HCT116 (cell line): ENCODE measurements at regions not wholly inside any gene's neighbourhood (a gene's known extent, or its start where the extent isn't known, plus 50 kb on each side); places are given as distances from the start of the nearest gene placed in this dataset.

Experiments
- ATAC-seq: fragments of 200-7000 bp; cut with Tn5 transposase; 2 replicates; pipeline ENCODE4 v1.9.1; 2020; ENCODE audit warnings: mild to moderate bottlenecking, moderate library complexity
- BruUV-seq: library from RNA; stranded (reverse); fragments of 400-500 nt; replicated peaks from 2 replicates; lab custom pipeline; 2021; lab: Mats Ljungman, UMichigan
- CTCF ChIA-PET: fragments of 300-600 bp; sonication (Branson Sonifier 250); formaldehyde crosslinking; loops from one replicate; lab custom pipeline; 2021; ENCODE audit warnings: antibody characterized with exemption; lab: Charles Lee
- POLR2A ChIA-PET: fragments of 300-600, 350-600 bp; sonication (Branson Sonifier 250); formaldehyde crosslinking; loops from one replicate; lab custom pipeline; 2021; ENCODE audit warnings: antibody characterized with exemption; lab: Charles Lee
- RAD21 ChIA-PET, 2 experiments: fragments of 300-600 bp; sonication (Branson Sonifier 250); formaldehyde crosslinking; loops; one replicate each; lab custom pipeline; 2023; ENCODE audit warnings: low total read pairs in 2 of 2; ENCODE audit not compliant: uncharacterized antibody in 2 of 2, unreplicated experiment in 2 of 2, low non-redundant PET in 1 of 2; lab: Charles Lee
- DNase-seq: peaks from one replicate; pipeline ENCODE4 v3.0.0-alpha.2; 2010; ENCODE audit warnings: low read depth, low spot score
- H2AFZ ChIP-seq: fragments of 200-600 bp; shearing (Covaris generic), sonication (generic); 2 replicates; pipeline ENCODE4 v1.6.1; 2017; ENCODE audit warnings: low read depth, mixed run types, mixed read lengths, antibody characterized with exemption, low read length; ENCODE audit not compliant: poor library complexity, severe bottlenecking
- H3K27ac ChIP-seq: 2 replicates; pipeline ENCODE4 v1.5.1; 2012; ENCODE audit warnings: low read depth, low read length
- H3K27me3 ChIP-seq: fragments of 200-600 bp; sonication (generic); 2 replicates; pipeline ENCODE4 v1.6.1; 2016; ENCODE audit warnings: mixed run types, low read length, mixed read lengths; ENCODE audit not compliant: insufficient read depth
- H3K36me3 ChIP-seq, 2 experiments: fragments of 200-500 bp in 1 of 2; fragments of 200-600 bp in 1 of 2; sonication (Bioruptor generic) in 1 of 2; sonication (generic) in 1 of 2; 2 replicates each; pipeline versions ENCODE4 v1.5.1 to v1.6.1; 2014 to 2016; ENCODE audit warnings: low read length in 2 of 2, inconsistent platforms in 1 of 2, mixed read lengths in 1 of 2, mixed run types in 1 of 2; ENCODE audit not compliant: insufficient read depth in 2 of 2, control insufficient read depth in 1 of 2
- H3K4me1 ChIP-seq, 2 experiments: fragments of 200-600 bp in 1 of 2; sonication (generic) in 1 of 2; 2 replicates each; pipeline versions ENCODE4 v1.5.1 to v1.6.1; 2012 to 2017; ENCODE audit warnings: low read length in 2 of 2, inconsistent platforms in 1 of 2, mild to moderate bottlenecking in 1 of 2, mixed read lengths in 1 of 2, mixed run types in 1 of 2, moderate library complexity in 1 of 2; ENCODE audit not compliant: insufficient read depth in 2 of 2, control insufficient read depth in 1 of 2
- H3K4me2 ChIP-seq: fragments of 200-600 bp; sonication (generic); 2 replicates; pipeline ENCODE4 v1.6.1; 2017; ENCODE audit warnings: mixed run types, low read length, mixed read lengths
- H3K4me3 ChIP-seq, 2 experiments: fragments of 200-600 bp in 1 of 2; sonication (generic) in 1 of 2; replicated peaks in 1 of 2; 2 replicates each; pipeline ENCODE4 v1.5.1; 2011 to 2016; ENCODE audit warnings: low read length in 2 of 2, control low read depth in 1 of 2, low read depth in 1 of 2, mild to moderate bottlenecking in 1 of 2, mixed read lengths in 1 of 2, mixed run types in 1 of 2
- H3K79me2 ChIP-seq: fragments of 200-600 bp; sonication (generic); 2 replicates; pipeline ENCODE4 v1.6.1; 2017; ENCODE audit warnings: mild to moderate bottlenecking, mixed run types, low read length, moderate library complexity, mixed read lengths; ENCODE audit not compliant: insufficient read depth
- H3K9ac ChIP-seq: fragments of 200-600 bp; sonication (generic); 2 replicates; pipeline ENCODE4 v1.6.1; 2016; ENCODE audit warnings: low read length, mixed read lengths
- H3K9me2 ChIP-seq: fragments of 200-600 bp; sonication (generic), shearing (Covaris generic); 2 replicates; pipeline ENCODE4 v1.6.1; 2017; ENCODE audit warnings: mixed run types, mild to moderate bottlenecking, moderate library complexity; ENCODE audit not compliant: insufficient read depth
- H3K9me3 ChIP-seq, 2 experiments: fragments of 200-500 bp in 1 of 2; fragments of 200-600 bp in 1 of 2; sonication (Bioruptor generic) in 1 of 2; sonication (generic) in 1 of 2; 2 replicates each; pipeline ENCODE4 v1.6.1; 2014 to 2017; ENCODE audit warnings: low read length in 2 of 2, mixed read lengths in 2 of 2, inconsistent platforms in 1 of 2, low read depth in 1 of 2, mild to moderate bottlenecking in 1 of 2, mixed run types in 1 of 2, moderate library complexity in 1 of 2; ENCODE audit not compliant: control insufficient read depth in 1 of 2, insufficient read depth in 1 of 2
- H4K20me1 ChIP-seq: fragments of 200-600 bp; sonication (generic), shearing (Covaris generic); 2 replicates; pipeline ENCODE4 v1.6.1; 2017; ENCODE audit warnings: mixed run types, mild to moderate bottlenecking, moderate library complexity; ENCODE audit not compliant: insufficient read depth
- CBX3 ChIP-seq: IDR thresholded peaks from 2 replicates; pipeline ENCODE4 v1.6.1; 2012; ENCODE audit warnings: low read depth
- ELF1 ChIP-seq: IDR thresholded peaks from 2 replicates; pipeline ENCODE4 v1.6.1; 2012; ENCODE audit warnings: low read depth, borderline replicate concordance
- EZH2phosphoT487 ChIP-seq: fragments of 200-600 bp; IDR thresholded peaks from 2 replicates; pipeline ENCODE4 v1.6.1; 2018; ENCODE audit warnings: antibody characterized with exemption, borderline replicate concordance
- FOSL1 ChIP-seq: IDR thresholded peaks from 2 replicates; pipeline ENCODE4 v1.6.1; 2012; ENCODE audit warnings: low read depth
- JUND ChIP-seq: IDR thresholded peaks from 2 replicates; pipeline ENCODE4 v1.6.1; 2012
- RAD21 ChIP-seq: IDR thresholded peaks from 2 replicates; pipeline ENCODE4 v1.6.1; 2012; ENCODE audit warnings: low read depth, mild to moderate bottlenecking
- SP1 ChIP-seq: IDR thresholded peaks from 2 replicates; pipeline ENCODE4 v1.6.1; 2012; ENCODE audit warnings: low read depth
- intact Hi-C: fragments of 100-400 bp; cut with micrococcal nuclease; formaldehyde crosslinking; loops from 2 replicates; pipeline ENCODE4 v1.10.0; 2022
- TF ChIP-seq, protein P1 (sequence below): IDR thresholded peaks from 2 replicates; pipeline ENCODE4 v1.6.1; 2012; ENCODE audit warnings: low read depth
- TF ChIP-seq, protein P2 (sequence below): IDR thresholded peaks from 2 replicates; pipeline ENCODE4 v1.6.1; 2012
- TF ChIP-seq, protein P3 (sequence below), 3 experiments: fragments of 200-600 bp in 1 of 3; sonication (generic) in 1 of 3; IDR thresholded peaks in 2 of 3; conservative IDR thresholded peaks in 1 of 3; 2 replicates each; pipeline ENCODE4 v1.5.1; 2012 to 2017; ENCODE audit warnings: low read depth in 2 of 3, low read length in 2 of 3, antibody characterized with exemption in 1 of 3, borderline replicate concordance in 1 of 3, control low read depth in 1 of 3, mild to moderate bottlenecking in 1 of 3, mixed read lengths in 1 of 3, mixed run types in 1 of 3, moderate library complexity in 1 of 3; ENCODE audit not compliant: insufficient read depth in 1 of 3

DNA sequence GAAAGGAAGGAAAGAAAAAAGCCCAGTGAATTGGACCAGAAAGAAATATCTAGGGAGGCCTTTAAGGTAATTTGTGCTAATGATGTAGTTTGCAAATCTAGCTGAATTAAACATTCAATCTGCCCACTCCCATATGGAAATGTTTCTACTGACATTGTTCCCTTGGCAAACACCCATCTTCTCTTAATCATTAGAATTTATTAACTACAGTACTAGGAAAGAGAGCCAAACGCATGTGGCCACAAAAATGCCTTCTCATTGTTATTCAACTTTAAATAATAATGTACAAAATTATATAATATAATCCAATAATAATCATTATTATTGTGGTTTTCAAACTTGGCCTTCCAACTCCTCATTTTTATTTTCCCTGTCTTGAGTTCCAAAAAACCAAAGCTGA, 234.7 kb downstream of the NHLRC3 start (continued):
- TF ChIP-seq, protein P1, sequence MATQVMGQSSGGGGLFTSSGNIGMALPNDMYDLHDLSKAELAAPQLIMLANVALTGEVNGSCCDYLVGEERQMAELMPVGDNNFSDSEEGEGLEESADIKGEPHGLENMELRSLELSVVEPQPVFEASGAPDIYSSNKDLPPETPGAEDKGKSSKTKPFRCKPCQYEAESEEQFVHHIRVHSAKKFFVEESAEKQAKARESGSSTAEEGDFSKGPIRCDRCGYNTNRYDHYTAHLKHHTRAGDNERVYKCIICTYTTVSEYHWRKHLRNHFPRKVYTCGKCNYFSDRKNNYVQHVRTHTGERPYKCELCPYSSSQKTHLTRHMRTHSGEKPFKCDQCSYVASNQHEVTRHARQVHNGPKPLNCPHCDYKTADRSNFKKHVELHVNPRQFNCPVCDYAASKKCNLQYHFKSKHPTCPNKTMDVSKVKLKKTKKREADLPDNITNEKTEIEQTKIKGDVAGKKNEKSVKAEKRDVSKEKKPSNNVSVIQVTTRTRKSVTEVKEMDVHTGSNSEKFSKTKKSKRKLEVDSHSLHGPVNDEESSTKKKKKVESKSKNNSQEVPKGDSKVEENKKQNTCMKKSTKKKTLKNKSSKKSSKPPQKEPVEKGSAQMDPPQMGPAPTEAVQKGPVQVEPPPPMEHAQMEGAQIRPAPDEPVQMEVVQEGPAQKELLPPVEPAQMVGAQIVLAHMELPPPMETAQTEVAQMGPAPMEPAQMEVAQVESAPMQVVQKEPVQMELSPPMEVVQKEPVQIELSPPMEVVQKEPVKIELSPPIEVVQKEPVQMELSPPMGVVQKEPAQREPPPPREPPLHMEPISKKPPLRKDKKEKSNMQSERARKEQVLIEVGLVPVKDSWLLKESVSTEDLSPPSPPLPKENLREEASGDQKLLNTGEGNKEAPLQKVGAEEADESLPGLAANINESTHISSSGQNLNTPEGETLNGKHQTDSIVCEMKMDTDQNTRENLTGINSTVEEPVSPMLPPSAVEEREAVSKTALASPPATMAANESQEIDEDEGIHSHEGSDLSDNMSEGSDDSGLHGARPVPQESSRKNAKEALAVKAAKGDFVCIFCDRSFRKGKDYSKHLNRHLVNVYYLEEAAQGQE = no peak
- TF ChIP-seq ELF1 = no peak
- TF ChIP-seq, protein P2, sequence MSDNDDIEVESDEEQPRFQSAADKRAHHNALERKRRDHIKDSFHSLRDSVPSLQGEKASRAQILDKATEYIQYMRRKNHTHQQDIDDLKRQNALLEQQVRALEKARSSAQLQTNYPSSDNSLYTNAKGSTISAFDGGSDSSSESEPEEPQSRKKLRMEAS = no peak
- TF ChIP-seq, all 23 proteins: peak for 0

DNA sequence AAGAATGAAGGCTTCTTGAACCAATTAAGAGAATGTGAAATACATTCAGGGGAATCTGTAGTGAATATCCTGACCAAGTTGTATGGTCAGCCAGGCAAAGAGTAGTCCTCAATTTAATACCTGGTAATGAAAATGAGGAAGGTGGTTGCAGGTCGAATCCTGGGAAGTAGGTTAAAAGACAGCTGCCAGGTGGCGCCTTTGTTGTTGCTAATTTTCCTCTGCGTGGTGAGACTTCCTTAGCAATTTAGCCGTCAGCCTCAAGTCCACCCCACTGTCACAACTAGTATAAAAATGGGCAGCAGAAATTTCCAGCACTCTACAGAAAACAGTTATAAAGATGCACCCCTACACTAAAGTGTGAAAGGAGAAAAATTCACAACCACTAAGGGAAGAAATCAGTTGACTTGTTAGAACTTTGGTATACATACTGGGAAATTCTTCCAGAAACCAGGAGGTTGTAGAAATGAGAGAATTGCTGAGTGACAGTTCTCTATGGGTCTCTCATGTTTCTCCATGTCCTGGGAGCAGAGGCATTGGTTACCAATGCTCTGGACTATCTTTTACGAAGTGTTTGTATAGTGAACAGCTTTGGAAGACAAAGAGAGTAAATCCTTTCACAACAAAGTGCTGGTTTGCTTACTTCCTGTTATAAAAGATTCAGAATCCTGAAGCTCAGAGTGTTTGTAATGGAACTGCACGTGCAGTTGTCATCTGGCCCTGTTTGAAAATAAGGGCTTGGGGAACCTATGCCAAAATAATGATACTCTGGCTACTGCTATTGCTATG, 235.9 kb downstream of the NHLRC3 start:
- intact Hi-C loops = no loop called here
- ChIA-PET RAD21 (no interaction called here), POLR2A (no interaction called here)
- Histone ChIP-seq H3K9me2 (no peaks in the 10 kb centered on the region), H2AFZ (no peak overlapping the region), H3K4me2 (no peak overlapping the region), H3K9ac (no peak overlapping the region), H3K27me3 (peaks cover 21% of the 10 kb centered on the region), H3K36me3 (no peaks in the 10 kb centered on the region), H3K27ac (no peak overlapping the region), H3K9me3 (no peaks in the 10 kb centered on the region), H3K4me1 (no peaks in the 10 kb centered on the region), H3K79me2 (no peaks in the 10 kb centered on the region)
- ATAC-seq = no peak
- no TSS peak for BruUV-seq
- TF ChIP-seq, protein P3, sequence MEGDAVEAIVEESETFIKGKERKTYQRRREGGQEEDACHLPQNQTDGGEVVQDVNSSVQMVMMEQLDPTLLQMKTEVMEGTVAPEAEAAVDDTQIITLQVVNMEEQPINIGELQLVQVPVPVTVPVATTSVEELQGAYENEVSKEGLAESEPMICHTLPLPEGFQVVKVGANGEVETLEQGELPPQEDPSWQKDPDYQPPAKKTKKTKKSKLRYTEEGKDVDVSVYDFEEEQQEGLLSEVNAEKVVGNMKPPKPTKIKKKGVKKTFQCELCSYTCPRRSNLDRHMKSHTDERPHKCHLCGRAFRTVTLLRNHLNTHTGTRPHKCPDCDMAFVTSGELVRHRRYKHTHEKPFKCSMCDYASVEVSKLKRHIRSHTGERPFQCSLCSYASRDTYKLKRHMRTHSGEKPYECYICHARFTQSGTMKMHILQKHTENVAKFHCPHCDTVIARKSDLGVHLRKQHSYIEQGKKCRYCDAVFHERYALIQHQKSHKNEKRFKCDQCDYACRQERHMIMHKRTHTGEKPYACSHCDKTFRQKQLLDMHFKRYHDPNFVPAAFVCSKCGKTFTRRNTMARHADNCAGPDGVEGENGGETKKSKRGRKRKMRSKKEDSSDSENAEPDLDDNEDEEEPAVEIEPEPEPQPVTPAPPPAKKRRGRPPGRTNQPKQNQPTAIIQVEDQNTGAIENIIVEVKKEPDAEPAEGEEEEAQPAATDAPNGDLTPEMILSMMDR (IDR thresholded peaks at IDR 0.05 in 2 of 3, conservative IDR thresholded peaks at IDR 0.05 in 1 of 3; ENCODE audit: borderline replicate concordance in 1 of 3, insufficient read depth in 1 of 3, low read depth in 2 of 3, low read length in 2 of 3) = peak in 2 of 3 experiments; percentile 15 to 16; a peak in 1 of 6 replicates
- TF ChIP-seq CBX3 (no peak), EZH2phosphoT487 (no peak), SP1 (no peak), FOSL1 (no peak), ELF1 (no peak), RAD21 (peak; percentile 29; the same call in 1 of the 2 replicates), JUND (no peak)
- TF ChIP-seq, all 23 proteins: peak for 2
- no peak for DNase-seq
- Histone ChIP-seq H3K4me3 (no peak overlapping the region), H4K20me1 (no peaks in the 10 kb centered on the region)
- CTCF ChIA-PET = interaction anchor here (0.9 to 1.2 kb wide), 2 partner anchors 342 kb away, joined by 3 to 5 read pairs; no protein-coding TSS in a partner anchor
